SK-N-SH (cell line): ENCODE measurements at regions not wholly inside any gene's neighbourhood (a gene's known extent, or its start where the extent isn't known, plus 50 kb on each side); places are given as distances from the start of the nearest gene placed in this dataset.
"Not testable (repeated sequence)": the region's sequence is repeated elsewhere in the genome, so short reads cannot be mapped to it uniquely, and the experiment has no call there.

ENCODE experiments used
- CTCF ChIA-PET: fragments of 300-600, 350-600 bp; formaldehyde crosslinking; extraction: SDS; loops from one replicate; lab custom pipeline; 2021; lab: Yijun Ruan, JAX
- POLR2A ChIA-PET: fragments of 350-600 bp; sonication (Branson Sonifier 250); formaldehyde crosslinking; extraction: SDS; loops from one replicate; lab custom pipeline; 2020; ENCODE audit warnings: antibody characterized with exemption, inconsistent platforms; lab: Yijun Ruan, JAX
- DNase-seq: peaks from one replicate; pipeline ENCODE4 v3.0.0; 2012
- H2AFZ ChIP-seq: fragments of 200-600 bp; sonication (generic); 2 replicates; pipeline ENCODE4 v1.8.1; 2016; ENCODE audit warnings: antibody characterized with exemption, mild to moderate bottlenecking, low read depth
- H3F3A ChIP-seq: fragments of 200-600 bp; sonication (generic); replicated peaks from 2 replicates; pipeline ENCODE3; 2016; ENCODE audit warnings: antibody characterized with exemption, mild to moderate bottlenecking; ENCODE audit not compliant: insufficient read depth
- H3K27ac ChIP-seq, 2 experiments: fragments of 200-500 bp in 1 of 2; fragments of 200-600 bp in 1 of 2; sonication (Bioruptor generic) in 1 of 2; sonication (generic), shearing (Covaris generic) in 1 of 2; 2 replicates each; pipeline versions ENCODE4 v1.5.1 to v1.6.1; 2014 to 2016; ENCODE audit warnings: low read depth in 2 of 2, inconsistent platforms in 1 of 2, low read length in 1 of 2, mild to moderate bottlenecking in 1 of 2, mixed read lengths in 1 of 2
- H3K27me3 ChIP-seq: fragments of 200-600 bp; sonication (generic), shearing (Covaris generic); 2 replicates; pipeline ENCODE4 v1.6.1; 2016; ENCODE audit warnings: mixed run types; ENCODE audit not compliant: insufficient read depth
- H3K36me3 ChIP-seq, 2 experiments: fragments of 200-500 bp in 1 of 2; fragments of 200-600 bp in 1 of 2; sonication (Bioruptor generic) in 1 of 2; sonication (generic) in 1 of 2; replicated peaks in 1 of 2; 2 replicates each; pipeline versions ENCODE3 to v1.5.1; 2014 to 2016; ENCODE audit warnings: low read length in 1 of 2, mild to moderate bottlenecking in 1 of 2; ENCODE audit not compliant: insufficient read depth in 2 of 2, control insufficient read depth in 1 of 2
- H3K4me1 ChIP-seq, 2 experiments: fragments of 200-500 bp in 1 of 2; fragments of 200-600 bp in 1 of 2; sonication (Bioruptor generic) in 1 of 2; sonication (generic), shearing (Covaris generic) in 1 of 2; 2 replicates each; pipeline versions ENCODE4 v1.5.1 to v1.6.1; 2014 to 2016; ENCODE audit warnings: low read depth in 1 of 2, low read length in 1 of 2, mixed run types in 1 of 2; ENCODE audit not compliant: insufficient read depth in 2 of 2, control insufficient read depth in 1 of 2
- H3K4me2 ChIP-seq: fragments of 200-600 bp; sonication (generic), shearing (Covaris generic); 2 replicates; pipeline ENCODE4 v1.6.1; 2017; ENCODE audit warnings: mixed run types
- H3K4me3 ChIP-seq, 2 experiments: fragments of 200-500 bp in 1 of 2; fragments of 200-600 bp in 1 of 2; sonication (Bioruptor generic) in 1 of 2; sonication (generic), shearing (Covaris generic) in 1 of 2; 2 replicates each; pipeline versions ENCODE4 v1.5.1 to v1.8.1; 2014 to 2016; ENCODE audit warnings: low read depth in 2 of 2, inconsistent platforms in 1 of 2, low read length in 1 of 2, mild to moderate bottlenecking in 1 of 2, mixed read lengths in 1 of 2, moderate library complexity in 1 of 2
- H3K79me2 ChIP-seq: fragments of 200-600 bp; sonication (generic); 2 replicates; pipeline ENCODE4 v1.8.1; 2017; ENCODE audit warnings: mild to moderate bottlenecking; ENCODE audit not compliant: insufficient read depth
- H3K9ac ChIP-seq: fragments of 200-600 bp; sonication (generic); 2 replicates; pipeline ENCODE4 v1.6.1; 2017; ENCODE audit warnings: mixed run types
- H3K9me2 ChIP-seq: fragments of 200-600 bp; sonication (generic); 2 replicates; pipeline ENCODE4 v1.6.1; 2017; ENCODE audit warnings: mixed run types
- H3K9me3 ChIP-seq: fragments of 200-600 bp; sonication (generic); 2 replicates; pipeline ENCODE4 v1.6.1; 2017; ENCODE audit warnings: mixed run types, mild to moderate bottlenecking, moderate library complexity
- H4K20me1 ChIP-seq: fragments of 200-600 bp; sonication (generic); 2 replicates; pipeline ENCODE4 v1.6.1; 2017; ENCODE audit warnings: mild to moderate bottlenecking, mixed run types; ENCODE audit not compliant: insufficient read depth
- CHD2 ChIP-seq: fragments of 150-350 bp; IDR thresholded peaks from 2 replicates; pipeline ENCODE4 v1.6.1; 2018; ENCODE audit warnings: low read length; ENCODE audit not compliant: partially characterized antibody
- ELF1 ChIP-seq: IDR thresholded peaks from 2 replicates; pipeline ENCODE4 v1.4.0; 2012
- EZH2phosphoT487 ChIP-seq: fragments of 200-600 bp; sonication (generic); IDR thresholded peaks from 2 replicates; pipeline ENCODE4 v1.6.1; 2017; ENCODE audit warnings: low read depth, mixed run types, mild to moderate bottlenecking, antibody characterized with exemption, moderate library complexity, borderline replicate concordance
- FOSL2 ChIP-seq: IDR thresholded peaks from 2 replicates; pipeline ENCODE4 v1.4.0; 2012; ENCODE audit warnings: low read depth, mild to moderate bottlenecking, moderate library complexity, borderline replicate concordance
- FOXJ3 ChIP-seq: sonication (generic); formaldehyde crosslinking; IDR thresholded peaks from 2 replicates; pipeline ENCODE4 v1.5.1; 2020; ENCODE audit warnings: mild to moderate bottlenecking, missing genetic modification reagents
- IRF3 ChIP-seq: fragments of 150-350 bp; IDR thresholded peaks from 2 replicates; pipeline ENCODE4 v1.6.1; 2016; ENCODE audit warnings: mild to moderate bottlenecking, low read depth, low read length
- JUND ChIP-seq: IDR thresholded peaks from 2 replicates; pipeline ENCODE4 v1.4.0; 2012
- MAX ChIP-seq: IDR thresholded peaks from 2 replicates; pipeline ENCODE4 v1.4.0; 2012; ENCODE audit warnings: low read depth
- MXI1 ChIP-seq: IDR thresholded peaks from 2 replicates; pipeline ENCODE4 v1.6.1; 2012; ENCODE audit warnings: mild to moderate bottlenecking, low read depth, low read length, improper control_type of control experiment
- REST ChIP-seq: IDR thresholded peaks from 2 replicates; pipeline ENCODE4 v1.6.1; 2012; ENCODE audit warnings: mild to moderate bottlenecking, low read depth, low read length, moderate library complexity
- RFX5 ChIP-seq: IDR thresholded peaks from 2 replicates; pipeline ENCODE4 v1.6.1; 2012; ENCODE audit warnings: mild to moderate bottlenecking, improper control_type of control experiment, low read length
- RXRA ChIP-seq: IDR thresholded peaks from 2 replicates; pipeline ENCODE4 v1.4.0; 2012; ENCODE audit warnings: low read depth, mild to moderate bottlenecking, borderline replicate concordance
- SMC3 ChIP-seq: IDR thresholded peaks from 2 replicates; pipeline ENCODE4 v1.6.1; 2012; ENCODE audit warnings: low read depth, low read length, improper control_type of control experiment
- TCF12 ChIP-seq: IDR thresholded peaks from 2 replicates; pipeline ENCODE4 v1.4.0; 2012
- TEAD4 ChIP-seq: IDR thresholded peaks from 2 replicates; pipeline ENCODE4 v1.4.0; 2012; ENCODE audit warnings: mild to moderate bottlenecking, borderline replicate concordance; ENCODE audit not compliant: insufficient read depth
- USF2 ChIP-seq: fragments of 150-350 bp; IDR thresholded peaks from 2 replicates; pipeline ENCODE4 v1.6.1; 2017; ENCODE audit warnings: antibody characterized with exemption, low read length, low read depth, borderline replicate concordance
- YY1 ChIP-seq: IDR thresholded peaks from 2 replicates; pipeline ENCODE4 v1.4.0; 2012; ENCODE audit warnings: low read depth, mild to moderate bottlenecking
- WGBS: methylation state at CpG from one replicate; pipeline ENCODE4 v1.1.6; 2017; ENCODE audit warnings: low lambda C conversion rate; 5-methylcytosine and 5-hydroxymethylcytosine counted together

GRCh38 chr7:108943048-108943447 is 373.4 kb downstream of the DNAJB9 start:
- H3K4me3 ChIP-seq, POLR2A ChIA-PET, H3K4me2 ChIP-seq, H3K9ac ChIP-seq, H3F3A ChIP-seq, CTCF ChIA-PET, H4K20me1 ChIP-seq, H3K79me2 ChIP-seq, H3K9me3 ChIP-seq, DNase-seq, H3K27ac ChIP-seq, H2AFZ ChIP-seq, H3K4me1 ChIP-seq, H3K27me3 ChIP-seq, H3K36me3 ChIP-seq, H3K9me2 ChIP-seq: not testable (repeated sequence)
- 60% methylated on average over 14 of the region's 14 CpGs for whole genome bisulfite sequencing

- H2AFZ ChIP-seq = no peak overlapping the region
- TF ChIP-seq SMC3 (no peak), RXRA (no peak), FOXJ3 (no peak), IRF3 (no peak), EZH2phosphoT487 (no peak), MAX (no peak), TEAD4 (no peak), RFX5 (no peak), TCF12 (no peak), YY1 (no peak), FOSL2 (no peak), USF2 (no peak), ELF1 (no peak), REST (no peak), JUND (no peak), CHD2 (no peak), MXI1 (no peak)
- H3K4me1 ChIP-seq = no peaks in the 10 kb centered on the region
- CTCF ChIA-PET = interaction anchor here (0.6 kb wide), 1 partner anchor 1230 kb away, joined by 3 read pairs; no protein-coding TSS in a partner anchor
- no peak for DNase-seq
- no peaks in the 10 kb centered on the region for H3K27me3 ChIP-seq
- H3K9ac ChIP-seq = no peak overlapping the region
- no peaks in the 10 kb centered on the region for H3K9me3 ChIP-seq
- H3K79me2 ChIP-seq = no peaks in the 10 kb centered on the region
- whole genome bisulfite sequencing = 62% methylated on average over 4 of the region's 4 CpGs
- no peaks in the 10 kb centered on the region for H3K36me3 ChIP-seq
- no peaks in the 10 kb centered on the region for H3F3A ChIP-seq
- no peaks in the 10 kb centered on the region for H3K9me2 ChIP-seq
- POLR2A ChIA-PET = no interaction called here
- H3K4me3 ChIP-seq = no peak overlapping the region
- no peak overlapping the region for H3K27ac ChIP-seq
- no peaks in the 10 kb centered on the region for H4K20me1 ChIP-seq
- no peak overlapping the region for H3K4me2 ChIP-seq
These were observed 377.9 kb downstream of the DNAJB9 start for GRCh38 chr7:108947526-108947925.
